GM23338 (cell line): ENCODE measurements at regions not wholly inside any gene's neighbourhood (a gene's known extent, or its start where the extent isn't known, plus 50 kb on each side); places are given as distances from the start of the nearest gene placed in this dataset.

Source experiments
- ATAC-seq: fragments of 200-7000 bp; cut with Tn5 transposase; 3 replicates; pipeline ENCODE4 v1.9.1; 2020
- DNase-seq: peaks from one replicate; pipeline ENCODE4 v3.0.0-alpha.2; 2015; ENCODE audit warnings: low spot score
- H2AFZ ChIP-seq: fragments of 200-600 bp; sonication (generic); 2 replicates; pipeline ENCODE4 v1.8.0; 2016; ENCODE audit warnings: antibody characterized with exemption, mild to moderate bottlenecking, moderate library complexity
- H3F3A ChIP-seq: fragments of 200-600 bp; sonication (generic); replicated peaks from 2 replicates; pipeline ENCODE4 v1.8.0; 2017; ENCODE audit warnings: antibody characterized with exemption, mixed run types, low read depth
- H3K27ac ChIP-seq: fragments of 200-600 bp; sonication (generic); 2 replicates; pipeline ENCODE4 v1.6.1; 2016; ENCODE audit warnings: low read depth
- H3K27me3 ChIP-seq: fragments of 200-600 bp; sonication (generic); 2 replicates; pipeline ENCODE4 v1.8.0; 2016; ENCODE audit warnings: mild to moderate bottlenecking, mixed run types, moderate library complexity; ENCODE audit not compliant: insufficient read depth
- H3K36me3 ChIP-seq: fragments of 200-600 bp; sonication (generic); 2 replicates; pipeline ENCODE4 v1.8.0; 2016; ENCODE audit warnings: mild to moderate bottlenecking; ENCODE audit not compliant: insufficient read depth
- H3K4me1 ChIP-seq: fragments of 200-600 bp; sonication (generic); 2 replicates; pipeline ENCODE4 v1.8.0; 2016; ENCODE audit warnings: mild to moderate bottlenecking, moderate library complexity; ENCODE audit not compliant: insufficient read depth
- H3K4me2 ChIP-seq: fragments of 200-600 bp; sonication (generic); 2 replicates; pipeline ENCODE4 v1.7.1; 2017; ENCODE audit warnings: mixed run types
- H3K4me3 ChIP-seq: fragments of 200-600 bp; sonication (generic); 2 replicates; pipeline ENCODE4 v1.6.1; 2016; ENCODE audit warnings: mixed run types
- H3K79me2 ChIP-seq: fragments of 200-600 bp; sonication (generic); replicated peaks from 2 replicates; pipeline ENCODE4 v1.8.0; 2017; ENCODE audit warnings: mild to moderate bottlenecking; ENCODE audit not compliant: insufficient read depth
- H3K9me2 ChIP-seq: fragments of 200-600 bp; sonication (generic); 2 replicates; pipeline ENCODE4 v1.8.0; 2017; ENCODE audit not compliant: insufficient read depth
- H4K20me1 ChIP-seq: fragments of 200-600 bp; sonication (generic); replicated peaks from 2 replicates; pipeline ENCODE4 v1.8.0; 2017; ENCODE audit warnings: mild to moderate bottlenecking; ENCODE audit not compliant: insufficient read depth
- H3K27ac Mint-ChIP-seq: 2 replicates; pipeline ENCODE4 v1.8.0; 2020; ENCODE audit warnings: inconsistent platforms, mild to moderate bottlenecking, moderate library complexity, mixed read lengths
- H3K27me3 Mint-ChIP-seq: 3 replicates; pipeline ENCODE4 v1.8.0; 2022; ENCODE audit warnings: low read depth, mild to moderate bottlenecking, moderate library complexity, mixed read lengths, inconsistent platforms; ENCODE audit not compliant: insufficient read depth, poor library complexity
- H3K36me3 Mint-ChIP-seq: 3 replicates; pipeline ENCODE4 v1.8.0; 2021; ENCODE audit warnings: low read depth, mild to moderate bottlenecking, inconsistent platforms, moderate library complexity, mixed read lengths
- H3K4me1 Mint-ChIP-seq: 3 replicates; pipeline ENCODE4 v1.8.0; 2020; ENCODE audit warnings: mild to moderate bottlenecking, inconsistent platforms, mixed read lengths
- H3K4me3 Mint-ChIP-seq: 3 replicates; pipeline ENCODE4 v1.8.0; 2021; ENCODE audit warnings: moderate library complexity, mild to moderate bottlenecking, inconsistent platforms, mixed read lengths
- H3K9me3 Mint-ChIP-seq: 3 replicates; pipeline ENCODE4 v1.8.0; 2020; ENCODE audit warnings: moderate library complexity, mild to moderate bottlenecking, inconsistent platforms, mixed read lengths
- CREB1 ChIP-seq: fragments of 250-450 bp; sonication (Bioruptor Pico); IDR thresholded peaks from 2 replicates; pipeline ENCODE4 v1.5.0; 2020; ENCODE audit warnings: low read depth, mild to moderate bottlenecking, moderate library complexity
- EZH2 ChIP-seq: fragments of 200-600 bp; sonication (generic); IDR thresholded peaks from one replicate; pipeline ENCODE4 v1.8.0; 2017; ENCODE audit warnings: antibody characterized with exemption, mild to moderate bottlenecking, low read depth; ENCODE audit not compliant: unreplicated experiment
- EZH2phosphoT487 ChIP-seq: fragments of 200-600 bp; sonication (generic); IDR thresholded peaks from one replicate; pipeline ENCODE4 v1.8.1; 2018; ENCODE audit warnings: antibody characterized with exemption; ENCODE audit not compliant: unreplicated experiment
- JUNB ChIP-seq: IDR thresholded peaks from one replicate; pipeline ENCODE4 v1.6.1; 2016; ENCODE audit warnings: antibody characterized with exemption; ENCODE audit not compliant: unreplicated experiment
- NANOG ChIP-seq: IDR thresholded peaks from 2 replicates; pipeline ENCODE4 v1.6.1; 2016; ENCODE audit warnings: antibody characterized with exemption, borderline replicate concordance
- POLR2AphosphoS5 ChIP-seq: IDR thresholded peaks from 2 replicates; pipeline ENCODE4 v1.6.1; 2016; ENCODE audit warnings: antibody characterized with exemption, low read depth
- STAT1 ChIP-seq: IDR thresholded peaks from one replicate; pipeline ENCODE4 v1.6.1; 2016; ENCODE audit warnings: antibody characterized with exemption; ENCODE audit not compliant: unreplicated experiment
- ZNF331 ChIP-seq: fragments of 250-450 bp; sonication (Bioruptor Pico); IDR thresholded peaks from 2 replicates; pipeline ENCODE4 v1.5.0; 2020; ENCODE audit warnings: low read depth, mild to moderate bottlenecking, moderate library complexity
- TF ChIP-seq, protein P1 (sequence below): fragments of 250-450 bp; sonication (Bioruptor Pico); IDR thresholded peaks from 2 replicates; pipeline ENCODE4 v1.5.0; 2020; ENCODE audit warnings: mild to moderate bottlenecking, moderate library complexity

- TF ChIP-seq, protein P1, sequence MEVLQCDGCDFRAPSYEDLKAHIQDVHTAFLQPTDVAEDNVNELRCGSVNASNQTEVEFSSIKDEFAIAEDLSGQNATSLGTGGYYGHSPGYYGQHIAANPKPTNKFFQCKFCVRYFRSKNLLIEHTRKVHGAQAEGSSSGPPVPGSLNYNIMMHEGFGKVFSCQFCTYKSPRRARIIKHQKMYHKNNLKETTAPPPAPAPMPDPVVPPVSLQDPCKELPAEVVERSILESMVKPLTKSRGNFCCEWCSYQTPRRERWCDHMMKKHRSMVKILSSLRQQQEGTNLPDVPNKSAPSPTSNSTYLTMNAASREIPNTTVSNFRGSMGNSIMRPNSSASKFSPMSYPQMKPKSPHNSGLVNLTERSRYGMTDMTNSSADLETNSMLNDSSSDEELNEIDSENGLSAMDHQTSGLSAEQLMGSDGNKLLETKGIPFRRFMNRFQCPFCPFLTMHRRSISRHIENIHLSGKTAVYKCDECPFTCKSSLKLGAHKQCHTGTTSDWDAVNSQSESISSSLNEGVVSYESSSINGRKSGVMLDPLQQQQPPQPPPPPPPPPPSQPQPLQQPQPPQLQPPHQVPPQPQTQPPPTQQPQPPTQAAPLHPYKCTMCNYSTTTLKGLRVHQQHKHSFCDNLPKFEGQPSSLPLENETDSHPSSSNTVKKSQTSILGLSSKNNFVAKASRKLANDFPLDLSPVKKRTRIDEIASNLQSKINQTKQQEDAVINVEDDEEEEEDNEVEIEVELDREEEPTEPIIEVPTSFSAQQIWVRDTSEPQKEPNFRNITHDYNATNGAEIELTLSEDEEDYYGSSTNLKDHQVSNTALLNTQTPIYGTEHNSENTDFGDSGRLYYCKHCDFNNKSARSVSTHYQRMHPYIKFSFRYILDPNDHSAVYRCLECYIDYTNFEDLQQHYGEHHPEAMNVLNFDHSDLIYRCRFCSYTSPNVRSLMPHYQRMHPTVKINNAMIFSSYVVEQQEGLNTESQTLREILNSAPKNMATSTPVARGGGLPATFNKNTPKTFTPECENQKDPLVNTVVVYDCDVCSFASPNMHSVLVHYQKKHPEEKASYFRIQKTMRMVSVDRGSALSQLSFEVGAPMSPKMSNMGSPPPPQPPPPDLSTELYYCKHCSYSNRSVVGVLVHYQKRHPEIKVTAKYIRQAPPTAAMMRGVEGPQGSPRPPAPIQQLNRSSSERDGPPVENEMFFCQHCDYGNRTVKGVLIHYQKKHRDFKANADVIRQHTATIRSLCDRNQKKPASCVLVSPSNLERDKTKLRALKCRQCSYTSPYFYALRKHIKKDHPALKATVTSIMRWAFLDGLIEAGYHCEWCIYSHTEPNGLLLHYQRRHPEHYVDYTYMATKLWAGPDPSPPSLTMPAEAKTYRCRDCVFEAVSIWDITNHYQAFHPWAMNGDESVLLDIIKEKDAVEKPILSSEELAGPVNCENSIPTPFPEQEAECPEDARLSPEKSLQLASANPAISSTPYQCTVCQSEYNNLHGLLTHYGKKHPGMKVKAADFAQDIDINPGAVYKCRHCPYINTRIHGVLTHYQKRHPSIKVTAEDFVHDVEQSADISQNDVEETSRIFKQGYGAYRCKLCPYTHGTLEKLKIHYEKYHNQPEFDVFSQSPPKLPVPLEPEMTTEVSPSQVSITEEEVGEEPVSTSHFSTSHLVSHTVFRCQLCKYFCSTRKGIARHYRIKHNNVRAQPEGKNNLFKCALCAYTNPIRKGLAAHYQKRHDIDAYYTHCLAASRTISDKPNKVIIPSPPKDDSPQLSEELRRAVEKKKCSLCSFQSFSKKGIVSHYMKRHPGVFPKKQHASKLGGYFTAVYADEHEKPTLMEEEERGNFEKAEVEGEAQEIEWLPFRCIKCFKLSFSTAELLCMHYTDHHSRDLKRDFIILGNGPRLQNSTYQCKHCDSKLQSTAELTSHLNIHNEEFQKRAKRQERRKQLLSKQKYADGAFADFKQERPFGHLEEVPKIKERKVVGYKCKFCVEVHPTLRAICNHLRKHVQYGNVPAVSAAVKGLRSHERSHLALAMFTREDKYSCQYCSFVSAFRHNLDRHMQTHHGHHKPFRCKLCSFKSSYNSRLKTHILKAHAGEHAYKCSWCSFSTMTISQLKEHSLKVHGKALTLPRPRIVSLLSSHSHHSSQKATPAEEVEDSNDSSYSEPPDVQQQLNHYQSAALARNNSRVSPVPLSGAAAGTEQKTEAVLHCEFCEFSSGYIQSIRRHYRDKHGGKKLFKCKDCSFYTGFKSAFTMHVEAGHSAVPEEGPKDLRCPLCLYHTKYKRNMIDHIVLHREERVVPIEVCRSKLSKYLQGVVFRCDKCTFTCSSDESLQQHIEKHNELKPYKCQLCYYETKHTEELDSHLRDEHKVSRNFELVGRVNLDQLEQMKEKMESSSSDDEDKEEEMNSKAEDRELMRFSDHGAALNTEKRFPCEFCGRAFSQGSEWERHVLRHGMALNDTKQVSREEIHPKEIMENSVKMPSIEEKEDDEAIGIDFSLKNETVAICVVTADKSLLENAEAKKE (CRISPR knock-in tag): no peak
- TF ChIP-seq POLR2AphosphoS5 (no peak), EZH2 (no peak), STAT1 (no peak)
Measured at GRCh38 chr4:167469436-167469835, 235.1 kb upstream of the SPOCK3 start (continued).

DNA sequence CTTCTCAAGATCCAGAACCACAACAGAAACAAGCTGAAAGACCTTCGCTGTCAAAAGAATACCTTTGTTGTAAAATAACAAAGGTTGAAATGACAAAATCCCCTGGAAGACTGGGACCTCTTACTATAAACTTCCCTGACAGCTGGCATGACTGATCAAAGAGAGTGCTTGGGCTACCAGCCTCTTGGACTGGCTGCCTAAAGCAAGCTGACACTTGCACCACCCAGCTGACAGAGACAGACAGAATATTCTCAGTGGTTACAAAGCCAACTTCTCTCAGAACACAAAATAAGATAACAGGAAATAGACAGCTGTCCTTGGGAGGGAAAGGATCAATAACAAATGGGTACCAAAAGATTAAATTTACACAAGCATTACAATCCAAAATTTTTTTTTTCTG lies 241.7 kb upstream of the SPOCK3 start:
- DNase-seq (no peak), ATAC-seq (no peak)
- H3K27me3 Mint-ChIP-seq: no peaks in the 10 kb centered on the region
- Histone ChIP-seq H3K9me2 (no peaks in the 10 kb centered on the region), H4K20me1 (no peaks in the 10 kb centered on the region), H3K4me2 (no peak overlapping the region), H3F3A (no peaks in the 10 kb centered on the region), H3K27me3 (no peaks in the 10 kb centered on the region), H3K36me3 (no peaks in the 10 kb centered on the region), H3K79me2 (no peaks in the 10 kb centered on the region), H3K4me3 (no peak overlapping the region), H3K27ac (no peak overlapping the region), H3K4me1 (0 out of 2 replicates have a peak, but pooled peaks cover 4% of the 10 kb centered on the region), H2AFZ (no peak overlapping the region)
- H3K27ac Mint-ChIP-seq: no peak overlapping the region
- no peaks in the 10 kb centered on the region; the same call in 2 of the 3 replicates for H3K9me3 Mint-ChIP-seq
- no peak overlapping the region for H3K4me3 Mint-ChIP-seq
- no peaks in the 10 kb centered on the region for H3K36me3 Mint-ChIP-seq
- H3K4me1 Mint-ChIP-seq: peaks cover 6% of the 10 kb centered on the region; the same call in 2 of the 3 replicates
- TF ChIP-seq NANOG (no peak), CREB1 (CRISPR knock-in tag) (no peak), EZH2phosphoT487 (no peak), ZNF331 (CRISPR knock-in tag) (no peak), JUNB (no peak), POLR2AphosphoS5 (no peak), EZH2 (no peak)
- TF ChIP-seq, protein P1 (CRISPR knock-in tag): no peak
